Hematopoietic multipotent progenitor cell treated with erythropoietin and hydrocortisone succinate and interleukin-3 and kit ligand, for 4 days (in vitro differentiated cells): ENCODE measurements at regions not wholly inside any gene's neighbourhood (a gene's known extent, or its start where the extent isn't known, plus 50 kb on each side); places are given as distances from the start of the nearest gene placed in this dataset.

Experiments
- DNase-seq: peaks from one replicate; pipeline ENCODE4 v3.0.0-alpha.2; 2015

DNA sequence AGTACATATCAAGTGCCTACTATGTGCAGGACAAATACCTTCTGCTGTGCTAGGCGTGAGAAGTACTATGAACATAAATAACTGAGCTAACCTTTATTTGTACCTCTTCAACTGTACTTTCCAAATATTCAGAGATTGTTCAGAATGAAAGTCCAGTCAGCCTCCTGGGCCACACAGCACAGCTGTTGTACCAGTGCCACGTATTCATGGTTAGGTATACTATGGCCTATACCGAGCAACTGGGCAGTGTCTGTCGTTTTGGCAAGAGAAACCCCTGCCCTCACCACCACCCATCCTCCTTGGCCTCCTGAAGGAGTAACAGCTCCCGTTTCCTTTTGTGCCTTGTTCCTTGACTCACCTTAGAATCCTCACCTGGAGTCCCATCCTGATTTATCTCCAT, 53.0 kb downstream of the RASSF10 start:
- no peak for DNase-seq

DNA sequence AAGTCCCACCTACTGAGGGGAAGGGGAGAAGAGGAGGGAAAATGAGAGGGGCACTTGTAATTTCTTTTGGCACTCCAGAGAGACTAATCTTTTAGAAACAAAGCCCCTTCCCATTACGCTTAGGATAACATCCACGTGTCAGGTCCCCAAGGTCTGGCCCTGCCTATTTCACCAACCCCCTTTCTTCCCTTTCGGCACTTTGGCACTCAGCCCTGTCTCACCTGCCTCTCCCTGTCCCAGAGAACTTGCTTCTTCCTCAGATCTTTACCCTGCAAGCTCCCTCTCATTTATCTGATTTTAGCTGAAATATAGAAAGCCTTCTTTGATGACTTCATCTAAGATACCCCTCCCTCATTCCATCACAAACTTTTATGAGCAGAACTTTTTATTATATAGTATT, 55.5 kb downstream of the RASSF10 start:
- DNase-seq = no peak

DNA sequence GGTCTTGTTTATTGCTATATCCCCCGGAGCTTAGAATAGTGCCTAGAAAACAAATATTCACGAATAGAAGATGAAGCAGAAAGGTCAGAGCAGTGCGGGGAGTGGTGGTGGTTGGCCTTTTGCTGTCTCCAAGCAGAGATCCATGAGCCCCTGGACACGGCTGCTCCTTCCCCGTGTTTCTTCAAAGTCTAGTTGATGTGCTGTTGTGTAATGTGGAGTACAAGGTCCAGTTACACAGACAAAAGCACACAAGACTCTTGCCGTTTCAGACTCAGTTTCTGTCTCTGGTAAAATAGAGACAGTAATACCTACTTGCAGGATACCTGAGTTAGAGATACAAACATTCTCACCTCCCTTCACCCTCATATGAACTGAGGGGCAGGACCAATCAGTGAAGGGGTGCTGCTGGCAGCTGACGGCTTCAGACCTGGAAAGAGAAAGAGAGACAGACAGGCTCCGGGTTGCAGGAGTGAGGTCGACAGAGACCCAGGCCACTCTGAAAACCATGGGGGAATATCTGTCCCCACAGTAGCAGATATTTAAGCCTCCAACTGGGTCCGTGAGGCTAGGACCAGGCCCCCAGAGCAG, 56.2 kb downstream of the RASSF10 start:
- DNase-seq = no peak

DNA sequence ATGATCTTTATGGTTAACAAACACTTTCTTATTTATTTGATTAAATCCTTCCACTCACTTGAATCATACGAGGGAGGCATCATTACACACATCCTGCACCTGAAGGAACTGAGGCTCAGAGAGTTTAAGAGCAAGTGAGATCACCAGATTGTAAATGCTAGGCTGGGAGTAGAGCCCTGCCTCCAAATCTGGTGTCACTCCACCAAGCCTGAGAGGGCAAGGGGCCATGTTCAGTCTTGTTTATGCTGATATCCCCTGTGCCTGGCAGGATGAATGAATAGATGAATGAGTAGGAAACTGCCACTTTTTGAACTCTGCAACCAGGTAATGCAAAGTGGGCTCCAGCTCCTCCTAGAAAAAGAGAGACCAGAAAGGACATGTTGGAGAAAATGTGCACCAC, 59.1 kb downstream of the RASSF10 start:
- no peak for DNase-seq

DNA sequence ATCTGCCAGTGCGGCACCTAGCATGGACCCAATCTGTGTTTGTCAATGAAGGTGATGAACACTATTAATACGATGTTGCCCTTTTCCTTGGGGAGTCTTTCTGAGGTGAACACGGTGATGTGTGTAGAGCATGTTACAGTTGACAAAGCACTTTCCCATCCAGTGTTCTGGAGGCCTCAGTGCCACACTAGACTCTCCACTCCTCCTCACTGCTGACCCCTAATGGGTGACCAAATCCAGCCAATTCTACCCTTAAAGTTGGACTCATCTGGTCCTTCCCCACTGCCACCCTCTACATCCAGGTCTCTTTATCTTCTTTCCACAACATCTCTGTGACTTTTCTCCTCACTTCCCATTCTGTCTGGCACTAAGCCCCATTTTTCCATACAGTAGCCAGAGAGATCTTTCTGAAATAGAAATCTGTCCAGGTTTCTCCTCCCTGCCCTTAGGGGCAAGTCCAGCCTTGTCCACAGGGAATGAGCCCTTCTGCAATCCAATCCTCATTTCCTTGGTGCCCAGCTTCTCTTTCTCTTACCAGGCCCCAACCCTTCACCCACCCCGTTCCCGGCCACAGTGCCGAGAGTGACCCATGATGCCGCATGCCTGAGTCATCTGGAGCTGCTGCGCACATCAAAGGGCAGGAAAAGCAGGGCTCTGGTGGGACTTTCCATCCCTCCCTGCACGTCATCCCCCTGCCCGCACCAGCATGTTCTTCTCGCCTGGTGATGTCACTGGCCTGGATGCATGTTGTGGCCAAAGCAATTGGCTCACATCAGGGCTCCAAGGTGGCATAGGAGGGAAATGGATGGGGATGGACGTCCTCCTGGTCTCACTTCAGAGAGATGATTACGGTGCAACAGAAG, 64.2 kb downstream of the RASSF10 start:
- DNase-seq = no peak

DNA sequence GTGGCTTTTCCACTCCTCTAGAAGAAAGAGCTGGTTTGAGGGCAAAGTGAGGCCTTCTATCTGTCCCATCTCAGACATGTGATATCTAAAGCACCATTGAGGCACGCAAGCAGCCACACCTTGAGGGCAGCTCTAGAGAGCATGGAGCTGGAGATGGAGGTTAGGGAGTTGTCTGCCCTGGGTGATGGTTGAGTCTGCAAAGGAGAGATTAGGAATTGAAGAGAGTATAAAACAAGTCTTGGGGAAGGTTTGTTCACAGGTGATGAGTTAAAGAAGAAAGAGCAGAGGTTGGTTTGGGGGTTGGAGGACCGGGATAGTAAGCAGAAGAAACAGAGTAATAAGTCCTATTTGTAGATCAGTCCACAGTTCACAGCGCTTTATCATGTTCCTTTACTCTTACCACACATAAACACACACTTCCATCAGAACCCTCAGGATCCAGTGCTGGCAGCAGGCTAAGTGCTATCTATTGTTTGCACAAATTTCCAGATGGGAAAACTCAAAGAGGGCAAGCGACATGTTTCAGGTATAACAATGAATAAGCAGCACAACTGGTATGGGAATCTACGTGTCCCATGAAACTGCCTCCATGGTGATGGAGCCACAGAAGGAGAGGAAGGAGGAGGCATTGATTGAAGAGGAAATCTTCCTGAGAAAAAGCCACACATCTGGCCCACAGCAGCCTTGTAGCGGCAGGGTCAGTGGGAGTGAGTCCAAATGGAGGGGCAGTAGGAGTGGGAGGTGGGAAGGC, 65.8 kb downstream of the RASSF10 start:
- DNase-seq = no peak

DNA sequence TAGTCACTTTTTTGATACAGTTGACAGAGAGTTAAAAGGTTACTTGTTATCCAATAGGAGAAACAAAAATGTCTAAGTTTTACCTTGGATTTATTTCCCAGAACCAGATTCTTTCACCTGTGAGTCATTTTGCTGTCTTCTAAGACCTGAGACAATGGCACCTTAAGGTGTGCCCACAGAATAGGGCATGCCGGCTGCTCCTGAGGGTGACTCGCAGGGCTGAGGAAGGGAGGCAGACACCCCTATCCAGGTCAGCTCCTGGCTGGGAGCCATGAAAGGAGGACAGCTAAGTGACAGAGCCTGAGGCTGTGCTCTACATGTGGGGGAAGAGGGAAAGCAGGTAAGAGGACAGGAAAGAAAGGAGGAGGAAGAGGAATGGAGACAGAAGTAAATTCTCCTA, 67.8 kb downstream of the RASSF10 start:
- DNase-seq = no peak

DNA sequence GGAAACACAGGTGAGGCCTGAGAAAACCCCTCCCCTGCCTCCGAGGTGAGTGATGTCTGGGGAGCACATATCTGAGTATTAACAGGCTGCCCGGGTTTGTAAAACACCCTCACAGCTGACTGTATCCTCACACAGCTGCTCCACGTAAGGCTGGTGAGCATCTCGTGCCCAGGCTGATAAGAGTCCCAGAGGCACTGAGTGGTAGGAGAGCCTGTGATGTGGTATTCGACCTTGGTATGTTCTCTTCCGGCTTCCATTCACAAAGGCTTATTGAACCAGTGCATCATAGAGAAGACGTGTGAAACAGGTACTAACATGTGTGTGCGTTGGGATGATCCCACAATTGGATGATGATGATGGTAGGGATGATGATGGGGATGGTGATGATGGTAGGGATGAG, 71.7 kb downstream of the RASSF10 start:
- DNase-seq = no peak

DNA sequence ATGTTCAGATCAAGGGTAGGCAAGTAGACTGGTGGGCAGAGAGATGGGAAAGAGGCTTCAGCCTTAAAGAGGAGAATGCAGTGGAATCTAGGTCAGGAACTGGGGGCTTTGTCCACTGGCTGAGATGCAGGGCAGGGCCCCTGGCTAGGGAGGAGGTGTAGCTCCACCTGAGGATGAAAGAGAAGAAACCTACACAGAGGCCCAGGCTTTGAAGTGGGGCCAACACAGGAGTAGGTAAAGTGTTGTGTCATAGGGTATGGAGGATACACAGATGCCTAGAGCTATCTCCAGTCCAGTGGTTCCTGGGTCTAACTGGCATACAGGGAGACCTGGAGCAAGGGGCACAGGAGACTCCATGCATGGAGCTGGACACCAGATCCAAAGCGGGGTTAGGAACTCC, 73.5 kb downstream of the RASSF10 start:
- no peak for DNase-seq

DNA sequence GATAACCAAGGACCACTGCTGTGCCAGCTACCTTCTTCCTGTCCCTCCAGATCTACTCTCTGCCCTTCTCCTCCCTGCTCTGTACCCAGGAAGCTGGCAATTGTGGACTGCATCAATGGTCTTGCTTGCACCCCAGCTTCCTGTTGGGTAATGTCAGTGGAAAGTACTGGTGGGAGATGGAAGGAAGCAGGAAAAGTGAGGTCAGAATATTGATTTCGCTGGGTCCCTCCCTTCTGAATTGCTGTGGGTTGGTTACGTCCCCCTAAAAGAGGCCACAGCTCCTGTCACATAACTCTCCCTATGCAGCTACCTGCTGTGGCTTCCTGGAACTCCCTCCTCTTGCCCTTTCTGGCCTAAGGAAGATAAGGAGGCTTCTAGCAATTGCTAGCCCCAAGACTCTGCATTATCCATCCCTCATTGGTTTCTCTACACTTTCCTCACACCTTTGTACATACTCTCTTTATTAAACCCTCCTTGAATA, 81.2 kb downstream of the RASSF10 start:
- no peak for DNase-seq

DNA sequence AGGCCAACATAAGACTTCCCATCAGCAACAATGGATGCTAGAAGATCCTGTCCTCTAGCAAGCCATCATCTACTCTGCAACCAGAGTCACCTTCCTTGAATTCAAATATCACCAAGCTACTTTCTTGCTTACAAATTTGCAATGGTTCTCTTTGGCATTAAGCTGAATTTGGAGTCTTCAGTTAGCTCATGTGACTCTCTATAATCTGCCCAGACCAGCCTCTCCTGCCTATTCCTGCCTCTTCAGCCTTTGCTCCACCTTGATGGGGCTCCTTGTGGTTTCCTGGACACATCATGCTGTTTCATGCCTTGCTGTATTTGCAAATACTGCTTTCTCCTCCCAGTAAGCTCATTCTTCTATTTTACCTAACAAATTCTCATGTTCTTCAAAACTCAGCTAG, 82.3 kb downstream of the RASSF10 start:
- DNase-seq = peak; percentile 32

DNA sequence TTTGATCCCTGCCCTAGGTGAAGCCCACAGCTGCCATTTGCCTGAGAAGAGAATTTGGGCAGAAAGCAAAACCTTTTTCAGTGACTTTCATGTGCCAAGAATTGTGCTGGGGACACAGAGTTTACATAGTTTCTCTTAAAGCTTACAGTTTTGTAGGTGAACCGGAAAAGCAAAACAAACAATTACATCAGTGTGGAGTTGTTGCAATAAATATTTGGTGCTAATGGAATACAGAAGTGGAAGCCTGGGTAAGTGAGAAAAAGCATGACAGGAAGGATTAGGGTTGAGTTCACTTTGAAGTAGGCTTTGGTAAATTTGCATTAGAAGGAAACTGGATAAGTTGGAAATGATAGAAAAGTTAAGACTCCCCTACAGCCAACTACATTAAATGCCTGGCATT, 82.7 kb downstream of the RASSF10 start:
- DNase-seq = no peak

DNA sequence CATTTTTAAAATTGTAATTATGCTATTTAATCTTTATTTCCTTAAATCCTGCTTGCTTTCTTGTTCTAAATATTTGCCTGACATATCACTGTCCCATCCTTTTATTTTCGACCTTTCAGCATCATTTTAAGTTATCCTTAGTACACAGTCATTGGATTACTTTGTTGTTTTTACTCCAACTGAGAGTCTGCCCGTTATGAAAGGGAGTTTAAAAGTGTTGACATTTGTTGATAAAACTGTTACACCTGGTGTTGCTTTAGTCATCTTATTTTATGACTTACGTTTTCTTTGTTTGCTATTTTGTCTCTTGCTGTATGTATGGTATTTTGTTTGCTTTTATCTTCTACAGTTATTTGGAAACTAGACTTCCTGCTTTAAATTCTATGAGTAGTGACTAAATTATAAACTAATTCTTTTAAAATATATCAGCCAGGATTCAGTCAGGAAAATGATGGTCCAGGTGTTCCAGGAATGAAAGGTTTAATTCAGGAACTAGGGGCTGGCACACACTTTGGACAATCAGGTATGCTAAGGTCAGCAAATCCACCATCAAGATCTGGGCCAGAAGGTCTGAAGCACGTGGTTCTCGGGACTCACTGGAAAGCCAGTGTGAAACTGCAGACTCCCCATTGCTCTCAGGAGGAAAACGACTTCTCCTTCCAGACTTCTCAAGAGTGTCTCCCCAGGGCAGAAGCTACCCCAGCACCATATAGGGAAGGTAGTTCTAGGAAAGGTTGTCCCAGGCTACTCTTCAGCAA, 86.0 kb downstream of the RASSF10 start:
- DNase-seq = no peak

DNA sequence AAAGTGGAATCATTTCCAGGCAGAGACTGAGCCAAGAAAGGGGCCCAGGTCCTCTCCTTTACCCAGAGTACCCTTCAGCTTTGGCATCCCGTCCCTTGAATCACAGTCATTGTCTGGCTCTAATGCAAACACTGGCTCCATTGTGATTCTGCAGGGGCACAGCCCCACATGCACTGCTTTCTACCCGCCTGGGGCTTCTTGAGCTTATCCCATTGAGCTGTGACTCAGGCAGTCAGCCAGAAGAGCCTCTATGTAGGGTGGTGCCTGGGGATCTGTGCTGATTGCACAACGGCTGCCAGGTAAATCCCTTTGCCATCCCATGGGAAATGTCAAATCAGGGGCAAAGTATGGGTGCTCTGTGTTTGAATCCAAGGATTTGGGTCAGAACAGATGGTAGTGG, 88.9 kb downstream of the RASSF10 start:
- DNase-seq = no peak

DNA sequence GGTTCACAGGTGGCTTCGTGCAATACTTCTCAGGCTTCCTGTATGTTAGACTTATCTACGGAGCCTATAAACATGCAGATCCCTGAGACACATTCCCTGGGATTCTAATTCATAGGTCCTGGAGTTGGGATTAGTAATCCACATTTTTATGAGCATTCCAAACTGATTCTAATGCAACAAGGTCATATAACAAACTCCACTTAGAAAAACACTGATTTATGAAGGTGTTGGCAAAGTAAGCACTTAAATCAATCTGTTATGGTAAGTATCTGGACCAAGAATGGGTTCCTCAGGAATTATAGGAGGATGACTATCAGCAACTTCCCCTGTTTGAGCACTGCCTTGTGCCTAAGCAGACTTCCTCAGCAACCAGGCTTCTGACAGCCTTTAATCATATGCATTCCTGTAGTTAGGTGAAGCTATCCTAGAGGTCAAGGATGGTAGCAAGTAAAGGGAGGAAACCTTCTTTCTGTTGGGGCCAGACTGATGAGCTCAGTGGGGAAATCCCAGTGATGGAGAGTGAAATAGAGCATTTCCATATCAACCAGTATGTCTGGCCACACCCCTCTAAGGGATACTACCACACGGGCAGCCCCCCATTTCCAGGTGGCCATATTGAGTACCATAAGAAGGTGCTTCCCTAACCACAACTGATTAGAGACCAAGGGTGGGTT, 89.6 kb downstream of the RASSF10 start:
- no peak for DNase-seq

DNA sequence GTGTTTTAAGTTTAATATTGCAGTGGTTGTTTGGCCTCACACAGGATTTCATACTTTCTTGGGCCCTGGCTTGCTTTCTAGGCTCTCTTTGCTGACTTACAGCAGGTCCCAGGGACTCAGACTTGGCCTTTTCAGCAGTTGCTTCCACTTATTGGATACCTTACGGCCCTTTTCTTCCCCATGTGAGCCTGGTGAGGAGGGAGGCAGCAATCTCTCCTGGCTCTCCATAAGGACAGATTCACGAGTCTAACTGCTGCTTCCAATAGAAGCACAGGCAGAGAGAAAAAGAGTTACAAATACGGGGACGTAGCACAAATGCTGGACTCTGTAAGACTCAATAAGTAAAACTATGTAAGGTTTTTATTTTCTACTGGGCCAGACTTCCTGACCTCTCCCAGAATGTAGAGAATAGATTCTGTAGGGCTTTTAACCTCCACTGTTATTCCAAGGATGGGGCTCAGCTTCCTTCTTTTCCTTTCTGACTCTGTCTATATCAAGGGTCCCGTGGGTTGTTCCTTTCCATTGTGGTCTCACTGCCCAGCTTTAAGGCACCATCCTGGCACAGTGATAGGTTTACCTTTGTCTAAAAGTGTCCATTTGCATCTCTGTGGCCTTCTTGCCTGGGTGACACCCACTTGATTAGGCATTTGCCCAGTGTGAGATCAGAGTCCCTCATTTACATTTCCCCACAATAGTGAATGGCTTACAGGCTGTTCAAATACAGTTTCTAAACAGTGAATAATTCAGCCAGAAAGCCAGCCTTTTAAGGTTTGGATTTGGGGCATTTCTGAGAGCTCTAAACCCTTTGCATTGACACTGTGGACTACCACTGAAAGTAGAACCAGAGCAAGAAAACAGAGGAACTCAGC, 92.8 kb downstream of the RASSF10 start:
- DNase-seq = no peak

DNA sequence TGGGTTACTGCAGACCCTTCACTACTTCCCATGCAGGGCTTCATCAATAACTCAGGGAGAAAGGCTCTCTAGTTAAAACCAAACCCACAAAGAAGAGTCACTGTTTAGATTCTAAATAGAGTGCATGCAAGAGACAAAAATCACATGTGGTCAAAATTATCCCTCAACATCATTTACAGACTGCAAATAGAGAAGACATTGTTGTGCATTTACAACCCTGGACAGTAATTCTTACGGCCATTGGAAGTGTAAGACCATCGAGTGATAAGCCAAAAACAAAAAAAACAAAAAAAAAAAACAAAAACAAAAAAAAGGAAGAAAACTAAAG, 93.4 kb downstream of the RASSF10 start:
- no peak for DNase-seq

DNA sequence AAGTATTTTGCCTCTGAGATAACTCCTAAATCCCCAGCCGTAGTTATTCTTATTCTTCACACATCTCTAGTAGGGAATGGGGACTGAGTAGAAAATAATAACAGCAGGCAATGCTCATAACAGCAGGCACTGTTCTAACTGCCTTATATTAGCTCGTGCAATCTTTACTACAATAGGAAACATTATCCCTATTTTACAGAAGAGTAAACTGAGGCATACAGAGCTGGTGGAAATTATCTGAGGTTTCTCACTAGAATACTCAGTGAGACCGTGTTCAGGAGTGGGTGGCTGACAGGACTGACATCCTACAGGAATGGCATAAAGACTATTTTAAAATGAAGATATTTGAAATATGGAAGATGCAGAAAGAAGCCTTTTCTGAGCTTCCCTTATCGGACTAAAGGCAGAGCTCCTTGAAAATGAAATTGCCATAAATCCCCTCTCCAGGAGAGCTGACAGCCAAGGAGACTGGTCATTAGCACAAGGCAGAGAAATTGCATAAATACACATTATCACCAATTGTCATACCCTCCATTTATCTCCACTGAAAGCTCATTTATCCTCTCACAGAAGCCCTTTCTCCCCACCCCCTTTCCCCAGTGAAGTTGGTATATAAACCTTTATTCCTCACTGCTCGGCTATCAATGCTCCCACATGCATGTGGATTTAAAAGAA, 93.9 kb downstream of the RASSF10 start:
- no peak for DNase-seq

DNA sequence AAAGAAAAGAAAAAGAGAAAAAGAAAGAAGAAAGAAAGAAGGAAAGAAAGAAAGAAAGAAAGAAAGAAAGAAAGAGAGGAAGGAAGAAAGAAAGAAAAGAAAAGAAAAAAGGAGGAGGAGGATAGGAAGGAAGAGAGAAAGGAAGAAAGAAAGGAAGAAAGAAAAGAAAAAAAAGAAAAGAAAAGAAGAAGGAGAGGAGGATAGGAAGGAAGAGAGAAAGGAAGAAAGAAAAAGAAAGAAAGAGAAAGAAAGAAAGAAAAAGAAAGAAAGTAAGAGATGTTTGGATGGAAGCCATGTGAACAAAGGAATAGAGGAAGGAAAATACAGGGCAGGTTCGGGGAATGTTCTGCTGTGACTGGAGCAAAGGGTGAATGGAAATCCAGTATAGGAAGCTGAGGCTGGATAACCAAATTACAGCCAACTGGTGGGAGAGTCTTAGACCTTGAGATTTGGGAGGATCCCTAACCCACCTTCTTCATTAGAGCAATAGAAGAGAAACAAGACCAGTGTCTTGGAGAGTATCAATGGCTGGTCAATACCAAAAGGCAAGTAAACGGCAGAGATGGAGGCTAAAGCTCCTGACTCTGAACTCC, 94.9 kb downstream of the RASSF10 start:
- no peak for DNase-seq

DNA sequence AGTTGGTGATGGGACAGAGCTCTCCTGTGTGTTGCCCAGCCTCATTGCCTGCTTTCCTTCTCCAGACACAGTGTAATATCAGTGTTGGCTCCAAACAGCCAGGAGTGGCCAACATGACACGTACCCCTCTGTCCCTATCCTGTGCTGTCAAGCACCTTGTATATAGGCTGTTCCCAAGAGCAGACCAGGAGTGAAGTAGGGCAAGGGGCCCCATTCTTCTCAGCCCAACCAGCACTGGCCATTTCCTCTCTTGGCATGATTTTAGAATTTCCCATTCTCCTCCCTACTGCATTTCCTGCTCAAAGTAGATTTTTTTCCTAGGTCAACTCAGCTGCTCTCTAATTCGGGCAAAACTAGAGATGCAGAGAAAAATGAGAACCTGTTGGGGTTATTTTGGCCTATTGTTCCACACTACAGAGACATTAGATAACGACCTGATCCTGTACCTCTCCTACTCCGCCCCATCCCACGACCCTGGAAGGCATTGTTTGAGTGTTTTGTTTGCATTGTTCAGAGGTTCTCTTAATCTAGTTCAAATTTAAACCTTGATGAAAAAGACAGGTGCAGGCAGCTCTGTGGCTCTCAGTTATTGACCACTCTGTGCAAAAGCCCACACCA, 95.6 kb downstream of the RASSF10 start:
- DNase-seq = no peak
